ENCODE measurements at regions not wholly inside any gene's neighbourhood (a gene's known extent, or its start where the extent isn't known, plus 50 kb on each side); places are given as distances from the start of the nearest gene placed in this dataset.

DNA sequence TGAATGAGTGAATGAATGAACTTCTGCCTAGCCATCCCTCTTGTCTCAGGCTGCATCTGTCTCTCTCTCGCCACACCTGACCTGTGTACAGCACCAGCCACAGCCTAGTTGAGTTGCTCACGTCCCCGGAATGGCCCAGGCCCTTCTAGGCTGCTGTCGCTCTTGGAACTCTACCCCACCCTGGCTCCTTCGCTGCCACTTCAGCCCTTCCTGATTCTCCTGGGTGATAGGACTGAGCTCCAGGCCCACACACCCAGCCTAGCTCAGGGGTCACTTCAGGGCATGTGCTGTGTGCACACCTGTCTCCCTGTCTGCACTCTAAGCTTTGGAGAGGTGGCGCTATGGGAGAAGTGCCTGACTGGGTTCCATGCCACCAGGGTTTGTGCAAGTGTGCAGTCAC, 236.6 kb downstream of the GLI2 start:
- Mint-ChIP-seq H3K36me3 (no peaks in the 10 kb centered on the region), H3K4me1 (no peaks in the 10 kb centered on the region), H3K27ac (no peak overlapping the region), H3K4me3 (no peak overlapping the region), H3K9me3 (ENCODE audit: low read depth) (no peaks in the 10 kb centered on the region), H3K27me3 (no peaks in the 10 kb centered on the region)
- CTCF ChIA-PET: no interaction called here
- no peak for ATAC-seq
- no peak for DNase-seq

DNA sequence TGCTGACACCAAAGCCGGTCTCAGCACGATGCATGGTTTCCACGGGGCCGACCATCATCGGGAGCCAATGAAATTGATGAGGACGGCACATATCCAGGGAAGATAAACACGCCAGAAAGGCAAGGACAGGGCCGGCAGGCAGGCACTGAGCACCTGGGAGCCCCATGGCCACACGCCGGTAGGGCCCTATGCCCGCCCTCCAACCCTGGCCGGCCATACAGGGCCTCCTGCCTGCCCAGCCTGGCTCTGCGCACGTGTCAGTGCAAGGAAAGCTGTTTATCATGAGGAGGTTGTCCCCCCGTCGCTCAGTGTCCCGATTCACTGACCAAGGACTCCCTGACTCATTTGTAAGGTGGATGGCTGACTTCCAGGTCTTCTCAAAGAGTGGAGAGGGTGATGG, 237.5 kb downstream of the GLI2 start:
- DNase-seq (no peak), ATAC-seq (no peak)
- Mint-ChIP-seq H3K36me3 (no peaks in the 10 kb centered on the region), H3K27ac (no peak overlapping the region), H3K4me3 (no peak overlapping the region), H3K9me3 (ENCODE audit: low read depth) (no peaks in the 10 kb centered on the region), H3K27me3 (no peaks in the 10 kb centered on the region), H3K4me1 (no peaks in the 10 kb centered on the region)
- CTCF ChIA-PET: no interaction called here

DNA sequence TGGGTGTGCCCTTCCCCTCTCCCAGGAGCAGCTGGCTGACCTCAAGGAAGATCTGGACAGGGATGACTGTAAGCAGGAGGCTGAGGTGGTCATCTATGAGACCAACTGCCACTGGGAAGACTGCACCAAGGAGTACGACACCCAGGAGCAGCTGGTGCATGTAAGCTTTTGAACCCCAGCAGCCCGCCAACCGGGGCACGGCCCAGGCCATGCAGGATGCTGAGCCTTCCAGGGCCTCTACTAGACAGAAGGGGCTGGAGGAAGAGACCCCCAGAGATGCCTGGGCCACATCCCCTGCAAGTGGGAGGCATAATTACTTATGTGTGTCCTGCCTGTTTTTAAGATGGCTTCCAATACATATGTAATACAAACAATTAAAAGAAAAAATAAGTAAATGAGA, 239.3 kb downstream of the GLI2 start:
- no peaks in the 10 kb centered on the region for H3K4me1 Mint-ChIP-seq
- H3K36me3 Mint-ChIP-seq: no peaks in the 10 kb centered on the region
- no peak overlapping the region for H3K27ac Mint-ChIP-seq
- CTCF ChIA-PET: no interaction called here
- H3K9me3 Mint-ChIP-seq (ENCODE audit: low read depth): no peaks in the 10 kb centered on the region
- no peak overlapping the region for H3K4me3 Mint-ChIP-seq
- DNase-seq (no peak), ATAC-seq (no peak)
- no peaks in the 10 kb centered on the region for H3K27me3 Mint-ChIP-seq

DNA sequence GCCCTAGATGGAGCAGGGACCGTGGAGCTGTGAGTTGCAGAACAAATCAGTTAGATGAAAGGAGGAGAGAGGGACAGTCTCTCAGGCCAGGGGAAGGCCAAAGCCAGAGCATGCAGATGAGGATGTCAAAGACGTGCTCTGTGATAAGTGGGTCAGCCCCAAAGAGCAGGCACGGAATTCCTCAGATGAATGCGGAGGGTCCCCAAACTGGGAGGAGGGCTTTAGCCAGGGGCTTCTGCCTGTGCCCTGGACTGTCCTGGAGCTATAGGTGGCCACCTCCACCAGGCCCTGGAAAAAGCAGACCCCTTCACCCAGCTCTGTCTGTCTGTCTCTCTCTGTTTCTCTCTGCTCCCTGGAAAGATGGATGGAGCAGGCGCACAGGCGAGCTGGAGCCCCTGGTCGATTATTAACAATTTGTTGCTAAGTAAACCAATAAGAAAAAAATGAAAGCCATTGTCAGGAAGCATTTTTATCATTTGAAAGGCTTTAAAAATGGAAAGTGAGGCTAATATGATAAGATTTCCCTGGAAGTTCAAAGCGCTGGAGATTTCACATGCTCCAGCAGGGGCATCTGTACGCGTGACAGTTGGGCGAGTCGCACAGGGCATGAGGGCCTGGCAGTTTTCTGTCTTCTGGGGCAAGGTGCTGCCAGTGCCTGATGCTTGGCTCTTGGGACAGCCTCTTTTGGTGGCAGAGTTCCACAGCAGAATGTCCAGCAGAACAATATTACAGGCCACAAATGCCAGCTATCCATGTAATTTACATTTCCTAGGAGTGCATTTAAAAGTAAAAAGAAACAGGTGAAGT, 241.0 kb downstream of the GLI2 start:
- Mint-ChIP-seq H3K27ac (no peak overlapping the region), H3K4me3 (no peak overlapping the region), H3K36me3 (no peaks in the 10 kb centered on the region), H3K9me3 (ENCODE audit: low read depth) (no peaks in the 10 kb centered on the region), H3K4me1 (no peaks in the 10 kb centered on the region), H3K27me3 (no peaks in the 10 kb centered on the region)
- DNase-seq: no peak
- no peak for ATAC-seq
- CTCF ChIA-PET: no interaction called here

DNA sequence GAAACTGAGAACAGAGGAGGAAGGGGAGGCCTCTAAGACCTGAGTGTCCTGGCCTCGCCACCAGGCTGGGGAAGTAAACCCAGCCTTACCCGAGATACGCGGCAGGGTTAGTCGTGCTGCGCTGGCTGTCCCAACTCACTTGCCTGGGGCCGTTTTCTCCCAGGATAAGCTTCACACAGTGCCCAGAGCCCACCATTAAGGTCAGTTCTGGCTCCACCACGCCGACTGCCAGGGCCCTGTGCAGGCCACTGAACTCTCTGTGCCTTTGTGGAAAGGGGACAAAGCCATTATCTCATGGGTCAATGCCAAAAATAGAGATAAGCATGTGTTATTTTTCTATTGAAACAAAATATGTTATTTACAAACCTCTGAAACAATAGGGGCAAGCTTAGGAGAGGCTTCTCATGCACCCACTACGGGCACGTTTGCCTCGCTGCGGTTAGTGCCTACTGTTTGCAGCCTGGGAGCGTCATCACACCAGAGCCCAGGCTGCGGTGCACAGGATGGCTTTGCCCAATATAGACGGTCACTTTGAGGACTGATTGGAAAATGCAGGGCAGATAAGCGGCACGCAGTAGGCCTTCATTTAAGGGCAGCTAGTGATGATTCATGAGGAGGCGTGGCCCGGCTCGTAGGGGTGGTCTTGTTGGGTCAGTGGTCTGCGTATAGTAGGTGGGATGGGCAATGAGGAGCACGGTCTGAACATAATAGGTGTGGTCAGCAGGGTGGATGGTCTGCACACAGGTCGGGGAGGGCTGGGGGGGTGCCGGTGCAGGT, 242.1 kb downstream of the GLI2 start:
- H3K36me3 Mint-ChIP-seq: no peaks in the 10 kb centered on the region
- no peak for ATAC-seq
- CTCF ChIA-PET: no interaction called here
- H3K27ac Mint-ChIP-seq: no peak overlapping the region
- no peaks in the 10 kb centered on the region for H3K27me3 Mint-ChIP-seq
- H3K9me3 Mint-ChIP-seq (ENCODE audit: low read depth): no peaks in the 10 kb centered on the region
- no peak for DNase-seq
- no peak overlapping the region for H3K4me3 Mint-ChIP-seq
- no peaks in the 10 kb centered on the region for H3K4me1 Mint-ChIP-seq

DNA sequence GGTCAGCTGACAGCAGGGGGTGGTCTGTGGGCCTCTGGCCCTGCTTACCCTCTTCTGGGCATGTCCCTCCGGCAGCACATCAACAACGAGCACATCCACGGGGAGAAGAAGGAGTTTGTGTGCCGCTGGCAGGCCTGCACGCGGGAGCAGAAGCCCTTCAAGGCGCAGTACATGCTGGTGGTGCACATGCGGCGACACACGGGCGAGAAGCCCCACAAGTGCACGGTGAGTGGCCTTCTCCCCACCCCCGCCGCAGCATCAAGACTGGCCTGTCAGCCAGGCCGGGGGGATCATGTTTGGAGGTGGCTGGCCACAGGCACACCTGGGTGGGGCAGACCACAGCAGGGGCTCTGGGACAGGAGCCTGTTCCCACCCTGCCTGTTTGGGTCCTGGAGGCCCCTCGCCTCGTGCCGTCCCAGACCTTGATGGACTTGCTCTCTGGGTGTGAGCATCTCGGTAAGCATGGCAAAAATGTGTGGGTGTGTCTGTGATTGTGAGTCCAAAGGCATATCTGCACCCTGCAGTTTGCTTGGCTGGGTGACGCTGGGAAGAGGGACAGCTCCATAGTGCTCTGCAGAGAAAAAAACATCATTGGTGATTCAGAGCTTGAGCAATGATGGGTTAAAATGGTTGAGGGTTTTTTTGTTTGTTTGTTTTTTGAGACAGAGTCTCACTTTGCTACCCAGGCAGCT, 242.8 kb downstream of the GLI2 start:
- CTCF ChIA-PET: no interaction called here
- ATAC-seq (no peak), DNase-seq (no peak)
- no peak overlapping the region for H3K4me3 Mint-ChIP-seq
- no peak overlapping the region for H3K27ac Mint-ChIP-seq
- no peaks in the 10 kb centered on the region for H3K4me1 Mint-ChIP-seq
- no peaks in the 10 kb centered on the region for H3K9me3 Mint-ChIP-seq (ENCODE audit: low read depth)
- no peaks in the 10 kb centered on the region for H3K36me3 Mint-ChIP-seq
- H3K27me3 Mint-ChIP-seq: no peaks in the 10 kb centered on the region

DNA sequence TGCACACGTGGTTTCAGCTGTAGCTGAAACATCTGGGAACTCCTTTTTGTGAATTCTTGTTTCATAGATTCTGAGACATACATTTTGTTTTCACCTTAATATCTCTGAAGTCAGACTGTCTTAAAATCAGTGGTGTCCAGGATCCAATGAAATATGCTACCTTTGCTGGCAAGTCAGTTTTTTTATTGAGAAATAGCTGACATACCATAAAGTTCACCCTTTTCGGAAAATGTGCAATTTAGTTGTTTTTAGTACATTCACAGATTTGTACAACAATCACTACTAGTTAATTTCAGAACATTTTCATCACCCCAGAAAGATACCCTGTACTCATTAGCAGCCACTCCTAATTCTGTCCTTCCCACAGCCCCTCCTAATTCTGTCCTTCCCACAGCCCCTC, 243.7 kb downstream of the GLI2 start:
- H3K36me3 Mint-ChIP-seq: no peaks in the 10 kb centered on the region
- H3K4me1 Mint-ChIP-seq: no peaks in the 10 kb centered on the region
- ATAC-seq (no peak), DNase-seq (no peak)
- CTCF ChIA-PET: no interaction called here
- no peaks in the 10 kb centered on the region for H3K9me3 Mint-ChIP-seq (ENCODE audit: low read depth)
- H3K27ac Mint-ChIP-seq: no peak overlapping the region
- no peaks in the 10 kb centered on the region for H3K27me3 Mint-ChIP-seq
- H3K4me3 Mint-ChIP-seq: no peak overlapping the region

DNA sequence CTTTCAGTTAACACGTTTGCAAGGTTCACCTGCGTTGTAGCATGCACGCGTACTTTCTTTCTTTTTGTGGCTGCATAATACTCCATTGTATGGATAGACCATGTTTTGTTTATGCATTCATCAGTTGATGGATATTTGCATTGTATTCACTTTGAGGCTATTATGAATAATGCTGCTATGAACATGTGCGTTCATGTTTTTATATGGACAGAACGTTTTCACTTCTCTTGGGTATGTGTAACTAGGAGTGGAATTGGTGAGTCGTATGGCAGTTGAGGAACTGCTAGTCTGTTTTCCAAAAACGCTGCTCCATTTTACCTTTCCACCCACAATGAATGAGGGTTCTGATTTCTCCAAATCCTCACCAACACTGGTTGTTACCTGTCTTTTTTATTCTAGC, 244.3 kb downstream of the GLI2 start:
- H3K27me3 Mint-ChIP-seq: no peaks in the 10 kb centered on the region
- DNase-seq (no peak), ATAC-seq (no peak)
- H3K27ac Mint-ChIP-seq: no peak overlapping the region
- H3K36me3 Mint-ChIP-seq: no peaks in the 10 kb centered on the region
- CTCF ChIA-PET: no interaction called here
- no peaks in the 10 kb centered on the region for H3K9me3 Mint-ChIP-seq (ENCODE audit: low read depth)
- H3K4me3 Mint-ChIP-seq: no peak overlapping the region
- H3K4me1 Mint-ChIP-seq: no peaks in the 10 kb centered on the region

DNA sequence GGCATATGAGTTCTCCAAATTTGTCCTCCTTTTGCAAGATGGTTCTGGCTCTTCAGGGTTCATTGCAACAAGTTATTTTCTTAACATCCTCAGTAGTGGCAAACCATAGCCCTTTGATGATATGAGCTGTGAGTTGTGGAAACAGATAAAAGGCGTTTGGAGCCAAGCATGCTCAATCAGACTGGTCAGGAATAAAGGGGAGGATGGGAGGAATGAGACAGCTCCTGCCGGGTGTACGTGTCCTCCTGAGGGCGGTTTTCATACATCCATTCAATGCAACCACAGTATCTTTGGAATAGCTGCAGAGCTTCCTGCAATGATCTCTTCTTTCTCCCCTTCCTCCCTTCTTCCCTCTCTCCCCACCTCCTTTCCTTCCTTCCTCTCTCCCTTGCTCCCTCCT, 245.8 kb downstream of the GLI2 start:
- H3K4me3 Mint-ChIP-seq: no peak overlapping the region
- H3K9me3 Mint-ChIP-seq (ENCODE audit: low read depth): no peaks in the 10 kb centered on the region
- ATAC-seq (no peak), DNase-seq (no peak)
- H3K4me1 Mint-ChIP-seq: no peaks in the 10 kb centered on the region
- CTCF ChIA-PET: no interaction called here
- H3K27ac Mint-ChIP-seq: no peak overlapping the region
- no peaks in the 10 kb centered on the region for H3K36me3 Mint-ChIP-seq
- no peaks in the 10 kb centered on the region for H3K27me3 Mint-ChIP-seq

DNA sequence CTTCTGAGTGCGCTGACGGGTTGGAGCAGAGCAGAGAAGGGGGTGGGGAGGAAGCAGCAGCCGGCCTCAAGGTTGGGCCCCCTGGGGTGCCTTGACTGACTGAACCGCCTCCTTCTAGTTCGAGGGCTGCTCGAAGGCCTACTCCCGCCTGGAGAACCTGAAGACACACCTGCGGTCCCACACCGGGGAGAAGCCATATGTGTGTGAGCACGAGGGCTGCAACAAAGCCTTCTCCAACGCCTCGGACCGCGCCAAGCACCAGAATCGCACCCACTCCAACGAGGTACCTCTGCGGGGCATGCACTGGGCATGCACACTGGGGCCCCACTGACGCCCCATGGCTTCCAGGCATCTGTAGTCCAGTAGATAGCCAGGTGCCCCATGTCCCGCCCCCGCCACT, 246.9 kb downstream of the GLI2 start:
- H3K4me1 Mint-ChIP-seq: no peaks in the 10 kb centered on the region
- H3K27ac Mint-ChIP-seq: no peak overlapping the region
- no peak overlapping the region for H3K4me3 Mint-ChIP-seq
- H3K9me3 Mint-ChIP-seq (ENCODE audit: low read depth): no peaks in the 10 kb centered on the region
- CTCF ChIA-PET: no interaction called here
- H3K36me3 Mint-ChIP-seq: no peaks in the 10 kb centered on the region
- H3K27me3 Mint-ChIP-seq: no peaks in the 10 kb centered on the region
- DNase-seq (no peak), ATAC-seq (no peak)

DNA sequence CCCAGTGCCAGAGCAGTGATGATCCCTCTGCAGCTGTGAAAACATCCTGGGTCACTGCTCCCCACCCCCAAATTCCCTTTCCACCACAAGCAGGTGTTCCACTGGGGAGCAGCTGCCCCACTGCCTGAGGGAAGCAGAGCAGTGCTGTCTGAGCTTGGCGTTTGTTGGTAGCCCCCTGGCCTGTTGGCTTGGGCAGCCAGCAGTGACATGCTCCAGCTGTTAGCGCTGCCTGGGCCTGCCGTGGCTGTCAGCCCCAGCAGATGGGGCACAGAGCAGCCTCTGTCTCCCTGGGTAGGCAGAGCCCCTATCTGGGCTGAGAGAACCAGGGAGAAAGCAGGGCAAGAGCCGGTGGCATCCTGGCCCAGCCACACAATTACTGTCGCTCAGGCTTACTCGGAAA, 247.7 kb downstream of the GLI2 start:
- no peak for DNase-seq
- H3K27me3 Mint-ChIP-seq: no peaks in the 10 kb centered on the region
- no peaks in the 10 kb centered on the region for H3K4me1 Mint-ChIP-seq
- ATAC-seq: no peak
- H3K9me3 Mint-ChIP-seq (ENCODE audit: low read depth): no peaks in the 10 kb centered on the region
- no peak overlapping the region for H3K27ac Mint-ChIP-seq
- H3K36me3 Mint-ChIP-seq: no peaks in the 10 kb centered on the region
- no peak overlapping the region for H3K4me3 Mint-ChIP-seq
- CTCF ChIA-PET: no interaction called here

DNA sequence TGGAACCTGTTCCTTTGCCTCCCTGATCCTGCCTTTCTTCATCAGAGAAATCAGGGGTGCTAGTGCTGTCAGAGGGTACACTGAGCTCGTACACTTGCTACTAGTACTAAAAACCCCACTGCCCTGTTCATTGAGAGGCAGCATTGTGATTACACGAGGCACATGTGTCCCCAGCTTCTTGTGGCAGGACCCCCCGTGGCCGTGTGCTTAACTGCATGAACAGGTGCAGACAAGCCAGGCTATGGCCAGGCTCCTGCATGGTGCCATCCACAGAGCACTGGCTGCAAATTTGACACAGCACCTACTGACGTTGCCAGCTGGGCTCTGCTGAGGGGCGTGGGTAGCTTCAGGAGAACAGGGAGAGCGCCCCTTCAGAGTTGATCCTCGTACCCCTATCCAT, 248.4 kb downstream of the GLI2 start:
- CTCF ChIA-PET: no interaction called here
- no peak for DNase-seq
- no peaks in the 10 kb centered on the region for H3K4me1 Mint-ChIP-seq
- H3K27me3 Mint-ChIP-seq: no peaks in the 10 kb centered on the region
- no peaks in the 10 kb centered on the region for H3K36me3 Mint-ChIP-seq
- no peaks in the 10 kb centered on the region for H3K9me3 Mint-ChIP-seq (ENCODE audit: low read depth)
- no peak for ATAC-seq
- H3K4me3 Mint-ChIP-seq: no peak overlapping the region
- H3K27ac Mint-ChIP-seq: no peak overlapping the region

DNA sequence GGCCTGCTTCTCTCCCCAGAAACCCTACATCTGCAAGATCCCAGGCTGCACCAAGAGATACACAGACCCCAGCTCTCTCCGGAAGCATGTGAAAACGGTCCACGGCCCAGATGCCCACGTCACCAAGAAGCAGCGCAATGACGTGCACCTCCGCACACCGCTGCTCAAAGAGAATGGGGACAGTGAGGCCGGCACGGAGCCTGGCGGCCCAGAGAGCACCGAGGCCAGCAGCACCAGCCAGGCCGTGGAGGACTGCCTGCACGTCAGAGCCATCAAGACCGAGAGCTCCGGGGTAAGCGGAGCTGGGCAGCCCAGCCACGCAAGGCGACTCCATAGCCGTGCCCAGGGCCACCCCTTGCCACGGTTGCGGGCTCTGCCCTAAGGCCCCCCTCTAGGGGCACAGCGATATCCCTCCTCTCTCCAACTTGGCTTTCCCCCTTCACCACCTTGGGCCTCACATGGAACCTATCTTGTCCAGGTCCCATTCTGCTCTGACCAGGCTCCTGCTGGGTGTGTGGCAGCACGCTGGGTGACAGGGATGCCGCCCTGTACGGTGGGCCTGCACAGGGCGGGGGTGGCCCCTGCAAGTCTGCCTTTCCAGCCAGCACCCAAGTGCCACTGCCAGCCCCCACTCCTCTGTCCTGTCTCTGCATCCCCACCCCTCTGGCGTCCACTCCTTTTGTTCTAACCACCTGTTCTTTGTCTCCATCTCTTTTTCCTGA, 248.9 kb downstream of the GLI2 start:
- H3K27me3 Mint-ChIP-seq: no peaks in the 10 kb centered on the region

More for the DNA sequence above, 248.9 kb downstream of the GLI2 start:
- ATAC-seq: no peak
- no peaks in the 10 kb centered on the region for H3K9me3 Mint-ChIP-seq (ENCODE audit: low read depth)
- no peaks in the 10 kb centered on the region for H3K36me3 Mint-ChIP-seq
- DNase-seq: no peak
- H3K4me3 Mint-ChIP-seq: no peak overlapping the region
- CTCF ChIA-PET: no interaction called here
- H3K4me1 Mint-ChIP-seq: no peaks in the 10 kb centered on the region
- H3K27ac Mint-ChIP-seq: no peak overlapping the region
